ENCODE measurements at regions not wholly inside any gene's neighbourhood (a gene's known extent, or its start where the extent isn't known, plus 50 kb on each side); places are given as distances from the start of the nearest gene placed in this dataset.

GRCh38 chr7:119415682-119416081 lies 857.3 kb upstream of the KCND2 start:
- no peak for TF ChIP-seq POLR2AphosphoS5 (IDR thresholded peaks at IDR 0.05; ENCODE audit: borderline replicate concordance, low read depth, low read length)
- TF ChIP-seq EZH2 (IDR thresholded peaks at IDR 0.05): no peak
